Right renal pelvis (tissue), 4 donors: ENCODE measurements at regions not wholly inside any gene's neighbourhood (a gene's known extent, or its start where the extent isn't known, plus 50 kb on each side); places are given as distances from the start of the nearest gene placed in this dataset.
A peak's percentile ranks its signal among the peaks of the same experiment; 100 is the strongest.
"Not testable (repeated sequence)": the region's sequence is repeated elsewhere in the genome, so short reads cannot be mapped to it uniquely, and the experiment has no call there.

ENCODE experiments used
- DNase-seq, 4 donors: peaks; one replicate each; pipeline ENCODE4 v3.0.0-alpha.2; 2013; ENCODE audit warnings: low read depth in 4 of 4, low spot score in 3 of 4, missing footprints in 1 of 4

DNA sequence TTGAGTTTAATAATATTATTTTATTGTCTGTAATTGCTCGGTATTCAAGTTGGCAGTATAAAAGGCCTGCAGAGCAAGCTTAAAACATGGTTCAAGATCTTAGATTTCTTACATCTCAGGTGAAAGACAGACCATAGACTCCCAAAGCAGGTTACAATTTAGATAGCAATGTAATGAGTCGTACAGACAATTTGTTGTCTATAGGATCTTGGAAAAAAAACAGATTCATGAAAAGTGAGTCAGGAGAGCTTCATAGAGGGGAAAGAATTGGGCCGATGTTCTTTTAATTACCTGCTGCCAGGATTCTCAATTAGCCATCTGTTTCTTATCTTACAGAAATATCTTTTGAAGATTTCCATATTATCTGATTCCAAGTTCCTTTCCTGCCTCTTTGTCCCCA lies 111.5 kb upstream of the IKBKE start:
- DNase-seq: not testable (repeated sequence)

DNA sequence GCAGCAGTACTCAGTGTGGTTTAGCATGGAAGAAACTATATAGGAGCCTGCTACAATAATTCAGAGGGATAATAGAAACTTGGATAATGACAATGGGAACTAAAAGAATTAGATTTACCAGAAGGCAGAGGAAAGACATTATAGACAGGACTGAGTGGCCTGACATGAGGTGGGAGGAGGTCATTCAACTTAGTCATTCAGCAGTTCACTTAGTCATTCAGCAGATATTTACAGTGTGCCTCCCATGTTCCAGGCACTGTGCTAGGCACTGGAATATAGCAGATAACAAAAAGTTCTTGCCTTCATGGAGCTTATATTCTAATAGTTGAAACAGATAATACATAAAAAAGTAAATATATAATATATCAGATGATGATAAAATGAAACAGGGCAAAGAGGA lies 110.9 kb upstream of the IKBKE start:
- not testable (repeated sequence) for DNase-seq

DNA sequence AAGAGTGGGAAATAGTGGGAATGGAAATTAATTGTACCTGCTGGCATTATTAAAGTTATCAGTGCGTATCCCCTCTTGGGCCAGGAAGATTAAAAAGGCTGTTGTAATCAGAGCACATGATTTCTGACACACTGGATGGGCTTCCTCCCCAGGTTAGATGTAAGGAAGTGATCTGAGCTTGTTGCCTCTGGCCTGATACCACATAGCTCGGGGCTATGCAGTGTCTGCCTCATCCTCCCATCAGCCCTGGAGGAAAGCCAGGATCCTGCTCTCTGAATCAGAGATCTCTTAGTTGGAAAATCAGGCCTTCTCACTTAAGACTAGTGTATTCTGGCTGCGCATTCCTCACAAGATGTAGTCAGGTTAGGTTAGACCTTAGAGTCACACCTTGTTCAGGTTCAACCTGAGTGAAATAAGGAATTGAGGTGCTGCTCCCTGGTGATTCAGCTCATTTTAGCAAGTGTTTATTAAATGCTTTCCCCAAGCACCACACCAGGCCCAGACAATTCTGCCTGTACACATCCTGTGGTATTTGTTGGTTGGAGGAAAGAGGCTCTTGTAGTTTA lies 108.2 kb upstream of the IKBKE start:
- not testable (repeated sequence) for DNase-seq

DNA sequence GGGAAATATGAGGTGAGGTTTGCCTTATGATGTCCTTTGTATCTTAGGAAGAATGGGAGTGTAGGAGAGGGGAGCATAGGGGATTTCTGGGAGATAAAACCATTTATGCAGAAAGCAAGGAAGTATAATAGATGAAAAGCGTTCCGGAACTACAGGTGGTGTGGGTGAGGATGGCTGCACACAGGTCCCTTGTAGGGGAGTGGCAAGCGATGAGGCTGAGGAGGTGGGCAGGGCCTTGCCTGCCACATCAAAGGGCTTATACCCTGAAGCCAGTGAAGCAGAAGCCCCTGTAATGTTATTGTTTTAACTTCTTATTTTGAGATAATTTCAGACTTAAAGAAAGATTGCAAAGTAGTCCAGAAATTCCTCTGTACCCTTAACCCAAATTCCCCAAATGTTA lies 107.3 kb upstream of the IKBKE start:
- DNase-seq: not testable (repeated sequence)

DNA sequence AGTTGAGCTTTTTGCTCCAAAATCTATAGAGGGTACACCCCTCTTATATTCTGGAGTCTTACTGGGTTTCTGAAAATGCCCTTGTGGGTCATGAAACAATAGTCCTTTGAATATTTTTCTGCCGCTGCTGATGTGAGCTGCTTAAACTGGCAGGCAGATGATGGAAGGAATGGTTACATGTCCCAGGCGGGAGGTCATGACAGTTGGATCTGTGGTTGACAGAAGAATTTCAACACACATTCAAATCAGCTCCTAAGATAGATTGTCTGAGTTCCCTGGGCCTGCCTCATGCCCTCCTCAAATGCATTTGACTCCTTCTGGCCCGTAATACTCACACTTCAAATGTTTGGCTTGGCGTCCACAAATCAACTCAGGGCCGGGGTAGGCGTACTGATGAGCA lies 105.0 kb upstream of the IKBKE start:
- DNase-seq: not testable (repeated sequence)

DNA sequence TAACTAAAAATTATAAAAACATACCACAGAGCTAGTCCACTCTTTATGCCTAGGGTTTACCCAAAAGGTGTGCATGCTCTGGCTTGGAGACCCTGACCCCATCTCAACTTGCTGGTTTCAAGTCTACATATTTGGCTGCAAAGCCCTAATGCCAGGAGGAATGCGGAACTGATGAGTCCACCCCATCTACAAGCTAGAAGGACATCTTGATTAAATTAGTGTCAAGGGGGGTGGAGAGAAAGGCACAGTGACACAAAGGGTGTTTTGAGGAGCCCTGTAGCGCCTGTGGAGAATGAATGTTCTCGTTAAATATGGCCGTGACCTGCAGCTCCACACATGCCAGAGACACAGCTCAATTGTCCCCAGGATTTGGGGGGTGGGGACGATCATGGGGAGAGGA lies 104.1 kb upstream of the IKBKE start:
- DNase-seq: not testable (repeated sequence)

DNA sequence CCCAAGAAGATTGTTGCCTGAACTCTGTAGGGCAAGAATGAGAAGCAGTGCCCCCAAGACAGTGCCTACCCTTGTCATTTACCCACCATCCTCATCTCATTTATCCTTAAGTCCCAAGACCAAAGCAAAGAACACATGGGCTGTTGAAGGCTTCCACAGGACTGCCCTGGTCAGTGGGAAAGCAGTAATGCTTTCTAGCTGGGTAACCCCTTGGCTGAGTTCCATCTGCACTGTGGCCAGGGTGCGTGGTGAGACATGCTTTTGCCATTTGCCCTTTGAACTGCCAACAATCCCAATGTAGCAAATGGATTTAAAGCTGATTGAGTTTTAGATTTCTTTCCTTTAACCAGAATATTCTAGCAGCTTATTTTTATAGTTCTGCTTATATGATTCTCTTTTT lies 103.5 kb upstream of the IKBKE start:
- DNase-seq: not testable (repeated sequence)

DNA sequence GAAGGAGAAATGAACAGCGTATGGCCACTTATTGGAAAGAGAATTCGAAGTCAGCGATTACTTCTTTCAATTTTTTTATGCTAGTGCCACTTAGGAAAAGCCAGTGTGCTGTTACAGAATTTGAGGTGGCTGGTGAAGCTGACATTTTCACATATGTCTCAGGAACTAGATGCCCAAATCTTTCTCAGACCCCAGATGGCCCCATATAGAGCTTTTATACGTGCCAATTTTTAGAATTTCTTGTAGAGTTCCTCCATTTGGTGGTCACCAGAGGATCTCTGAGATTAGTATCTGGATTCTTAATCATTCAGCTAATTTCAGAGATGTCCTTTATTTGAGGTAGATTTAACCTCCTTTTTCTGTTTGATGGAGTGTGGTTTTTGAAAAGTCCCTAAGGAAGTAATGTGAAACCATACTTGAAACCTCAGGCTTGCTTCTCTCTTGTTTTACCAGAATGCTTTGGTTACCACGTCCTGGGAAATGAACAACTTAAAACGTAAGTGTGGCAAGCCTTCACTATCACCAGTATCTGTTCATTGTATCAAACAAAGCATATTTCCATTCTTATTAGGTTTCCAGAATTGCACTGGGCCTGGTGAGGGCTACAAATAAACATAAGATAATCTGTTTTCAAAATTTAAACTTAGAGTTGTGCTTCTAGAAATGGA lies 102.2 kb upstream of the IKBKE start:
- DNase-seq: not testable (repeated sequence)

DNA sequence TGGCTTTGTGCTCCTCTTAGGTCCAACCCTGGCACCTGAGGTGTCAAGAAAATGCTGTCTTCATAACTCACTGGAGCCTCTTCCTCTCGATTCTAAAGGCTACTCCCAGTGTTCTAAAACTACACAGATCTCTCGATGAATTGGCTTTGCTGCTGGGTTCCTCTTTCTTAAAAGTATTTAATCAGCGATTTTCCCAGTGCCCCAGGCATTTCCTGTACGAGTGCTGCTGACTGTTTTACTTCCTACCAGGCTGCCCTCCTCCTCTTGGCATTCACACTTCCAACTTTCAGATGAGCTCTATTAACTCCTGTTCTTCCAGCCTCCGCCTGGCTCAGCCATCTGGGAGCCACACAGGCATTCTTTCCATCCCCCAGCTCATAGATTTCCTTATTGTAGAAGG lies 95.6 kb upstream of the IKBKE start:
- DNase-seq: not testable (repeated sequence)

DNA sequence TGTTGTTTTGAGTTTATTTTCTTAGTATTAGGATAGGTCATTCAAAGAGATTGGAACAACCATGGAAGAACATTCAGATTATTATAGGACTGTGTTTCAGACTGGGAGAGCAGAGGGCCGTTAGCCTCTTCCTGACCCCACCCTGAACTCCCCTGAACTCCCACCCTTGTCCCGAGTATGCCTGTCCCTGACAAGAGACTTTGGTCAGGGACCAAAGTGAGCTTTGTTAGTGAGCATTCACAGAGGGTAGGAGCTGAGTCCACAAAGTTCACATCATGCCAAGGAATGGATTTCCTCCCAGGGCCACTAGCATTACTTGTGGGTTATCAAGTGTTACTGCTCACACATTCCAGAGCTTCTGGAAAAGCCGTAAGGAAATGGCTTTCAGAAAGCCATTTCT lies 94.7 kb upstream of the IKBKE start:
- DNase-seq: not testable (repeated sequence)

DNA sequence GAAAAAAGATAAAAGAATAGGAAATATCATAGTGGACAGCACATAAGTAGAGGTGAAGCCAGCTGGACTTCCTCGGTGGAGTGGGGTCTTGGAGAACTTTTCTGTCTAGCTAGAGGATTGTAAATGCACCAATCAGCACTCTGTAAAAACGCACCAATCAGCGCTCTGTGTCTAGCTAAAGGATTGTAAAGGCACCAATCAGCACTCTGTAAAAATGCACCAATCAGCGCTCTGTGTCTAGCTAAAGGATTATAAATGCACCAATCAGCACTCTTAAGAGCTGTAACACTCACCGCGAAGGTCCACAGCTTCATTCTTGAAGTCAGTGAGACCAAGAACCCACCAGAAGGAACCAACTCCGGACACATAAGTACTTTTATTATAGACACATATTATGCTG lies 91.8 kb upstream of the IKBKE start:
- not testable (repeated sequence) for DNase-seq

DNA sequence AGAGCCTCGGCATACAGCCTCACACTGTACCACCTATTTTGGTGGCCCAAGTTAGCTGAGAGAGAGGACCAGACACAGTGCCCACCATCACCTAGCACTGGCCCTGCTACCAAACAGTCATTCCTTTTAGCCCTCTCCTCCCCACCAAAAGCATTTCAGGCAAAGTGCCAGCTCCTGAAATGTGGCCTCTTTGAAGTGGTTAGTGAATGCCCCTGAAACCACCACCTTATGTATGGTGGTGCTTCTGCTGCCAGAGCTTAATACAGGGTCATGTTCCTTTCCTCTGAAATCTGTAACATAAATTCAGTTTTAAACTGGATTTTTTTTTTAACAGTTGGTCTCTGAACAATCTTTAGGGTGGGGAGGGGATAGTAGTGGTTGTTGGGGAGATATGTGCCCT lies 91.0 kb upstream of the IKBKE start:
- not testable (repeated sequence) for DNase-seq

DNA sequence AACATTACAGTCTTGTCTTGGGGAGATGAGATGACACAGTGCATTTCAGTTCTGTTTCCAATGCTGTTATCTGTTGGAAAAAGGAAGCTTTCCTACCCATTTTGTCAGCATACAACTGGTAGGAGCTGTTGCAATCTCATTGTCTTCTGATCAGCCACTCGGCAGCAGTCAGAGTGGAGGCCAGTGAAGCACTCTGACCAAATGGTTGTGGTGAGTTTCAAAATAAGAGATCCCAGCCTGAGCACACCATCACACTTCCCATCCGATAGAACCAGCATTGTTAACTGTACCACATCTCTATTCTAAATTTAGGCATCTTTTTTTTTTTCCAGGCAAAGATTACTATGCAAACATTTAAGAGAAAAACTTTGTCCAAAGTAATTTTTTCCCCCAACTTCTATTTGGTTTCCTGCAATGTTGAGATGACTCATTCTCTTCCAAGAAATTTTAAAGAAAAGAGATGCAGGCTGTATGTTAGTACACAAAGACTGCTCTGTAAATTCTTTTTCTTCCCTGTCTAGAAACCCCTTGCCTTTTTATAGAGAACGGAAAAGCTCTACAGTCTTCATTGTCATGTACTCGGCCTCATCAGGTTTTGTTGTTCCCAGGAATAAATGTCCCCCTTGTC lies 90.0 kb upstream of the IKBKE start:
- not testable (repeated sequence) for DNase-seq

DNA sequence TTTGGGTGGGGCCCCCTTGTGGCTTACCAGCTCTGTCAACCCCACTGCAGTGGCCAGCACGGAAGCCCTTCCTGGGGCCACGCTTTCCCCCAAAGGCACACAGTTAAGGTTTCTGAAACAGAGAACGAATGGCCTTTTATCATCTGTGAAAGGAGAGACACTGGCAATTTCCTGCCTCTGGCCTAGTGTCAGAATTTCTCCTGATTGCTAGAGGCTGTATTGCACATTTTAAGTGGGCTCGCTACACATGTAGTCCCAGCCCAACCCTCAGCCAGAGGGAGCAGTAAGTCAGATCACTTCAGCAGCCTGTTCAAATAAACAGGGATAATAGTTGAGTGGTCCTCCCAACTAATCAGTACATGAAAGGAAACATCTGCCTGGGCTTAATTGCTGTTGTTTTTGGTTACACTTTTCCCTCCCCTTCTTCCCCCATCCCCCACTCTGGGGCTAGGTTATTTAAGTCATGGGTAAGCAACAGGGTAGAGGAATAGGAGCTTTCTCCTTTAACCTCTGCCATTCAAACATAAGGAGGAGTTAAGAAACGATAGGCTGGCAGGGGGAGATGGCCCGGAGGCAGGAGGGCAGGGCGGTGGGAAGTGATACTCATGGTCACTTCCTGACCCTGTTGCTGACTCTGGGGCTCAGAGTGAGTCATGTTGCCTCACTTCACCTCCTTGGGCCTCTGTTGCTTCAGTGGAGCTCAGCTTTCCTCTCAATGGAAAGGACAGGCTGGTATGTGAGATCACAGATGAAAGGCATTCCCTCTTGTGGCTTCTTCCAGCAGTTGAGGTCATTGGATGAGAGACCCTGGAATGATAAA lies 89.3 kb upstream of the IKBKE start:
- peak; percentile 7 to 53 (median 28) for DNase-seq

DNA sequence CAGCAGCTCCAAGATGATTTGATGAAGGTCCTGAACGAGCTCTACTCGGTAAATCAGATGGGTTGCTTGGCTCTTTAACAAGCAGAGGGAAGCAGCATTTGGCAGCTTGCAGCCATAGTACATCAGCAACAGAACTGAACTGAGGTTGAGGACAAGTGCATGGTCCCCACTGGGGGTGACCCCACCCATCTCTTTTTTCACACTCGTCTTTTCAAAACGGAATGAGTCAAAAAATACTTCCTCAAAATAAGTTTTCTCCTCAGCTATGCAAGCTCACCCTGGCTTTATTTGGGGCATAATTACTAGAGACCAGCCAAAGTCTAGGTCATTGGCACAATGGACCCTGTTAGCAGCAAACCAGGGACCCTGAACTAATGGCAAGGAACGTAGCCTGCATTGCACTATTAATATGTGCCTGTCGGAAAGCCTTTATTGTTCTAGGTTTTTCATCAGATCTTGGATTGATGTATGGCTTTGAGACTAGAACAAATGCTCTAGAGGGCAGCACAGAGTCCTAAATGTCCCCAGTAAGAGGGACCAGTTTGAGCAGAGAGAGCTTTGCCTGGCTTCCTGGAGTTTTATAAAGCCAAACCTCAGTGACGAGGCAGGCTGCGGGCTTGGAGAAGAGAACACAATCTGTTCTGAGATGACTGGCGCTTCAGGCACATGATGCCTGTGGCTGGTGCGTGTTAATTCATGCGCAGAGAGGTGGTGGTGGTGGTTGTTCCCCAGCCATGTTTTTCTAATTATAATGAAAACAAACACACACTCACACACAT lies 86.1 kb upstream of the IKBKE start:
- DNase-seq: not testable (repeated sequence)

DNA sequence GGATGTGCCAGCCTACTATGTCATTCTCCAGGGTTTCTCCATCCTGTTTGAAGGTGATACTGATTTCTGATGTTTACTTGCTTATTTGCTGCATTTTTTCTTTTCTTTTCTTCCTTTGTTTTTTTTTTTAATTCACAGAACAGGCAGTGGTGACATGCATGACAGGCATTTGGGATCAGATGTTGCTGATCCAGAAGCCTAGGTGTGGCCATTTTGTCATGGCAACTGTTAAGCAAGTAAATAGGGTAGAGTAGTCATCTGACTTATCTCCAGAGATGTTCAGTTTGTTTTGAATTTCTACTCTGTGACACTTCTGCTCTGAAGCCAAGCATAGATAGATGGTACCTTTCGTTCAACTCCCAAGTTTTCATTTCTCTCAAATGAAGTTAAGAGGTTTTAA lies 85.4 kb upstream of the IKBKE start:
- DNase-seq: not testable (repeated sequence)

DNA sequence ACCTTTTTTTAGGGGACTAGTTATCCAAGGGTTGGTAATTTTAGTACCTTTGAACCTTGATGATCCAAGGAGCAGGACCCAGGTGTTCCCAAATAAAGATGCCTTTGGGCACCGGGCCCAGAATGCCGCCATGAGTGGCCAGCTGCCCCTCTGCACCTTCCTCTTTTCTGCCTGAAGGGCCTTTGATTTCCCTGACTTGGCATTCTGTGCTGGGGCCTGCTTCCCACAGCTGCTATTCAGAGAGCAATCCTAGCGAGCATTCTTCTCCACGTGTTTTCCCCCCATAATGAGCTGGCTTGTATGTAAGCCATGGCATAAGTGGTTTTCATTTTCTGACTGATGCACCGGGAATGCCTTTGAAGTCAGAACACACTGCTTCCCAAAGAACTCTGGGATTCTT lies 82.6 kb upstream of the IKBKE start:
- DNase-seq: not testable (repeated sequence)

DNA sequence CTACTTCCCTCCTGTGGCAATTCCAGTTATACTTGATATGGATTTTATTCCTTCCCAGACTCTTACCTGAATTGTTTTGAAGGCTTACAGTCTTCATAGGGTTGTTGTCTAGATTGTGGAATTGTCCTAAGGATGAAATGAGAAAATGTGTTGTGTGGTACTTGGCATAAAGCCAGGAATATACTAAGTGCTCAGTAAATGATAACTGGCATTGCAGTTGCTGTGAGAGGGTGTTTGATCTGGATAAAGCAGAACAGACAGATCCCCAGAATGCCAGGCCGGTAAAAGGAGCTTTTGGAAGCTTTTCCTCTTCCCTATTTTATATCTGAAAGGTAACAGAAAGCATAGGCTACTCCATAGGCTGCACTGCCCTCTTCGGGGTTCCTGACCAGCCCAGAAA lies 78.4 kb upstream of the IKBKE start:
- not testable (repeated sequence) for DNase-seq

DNA sequence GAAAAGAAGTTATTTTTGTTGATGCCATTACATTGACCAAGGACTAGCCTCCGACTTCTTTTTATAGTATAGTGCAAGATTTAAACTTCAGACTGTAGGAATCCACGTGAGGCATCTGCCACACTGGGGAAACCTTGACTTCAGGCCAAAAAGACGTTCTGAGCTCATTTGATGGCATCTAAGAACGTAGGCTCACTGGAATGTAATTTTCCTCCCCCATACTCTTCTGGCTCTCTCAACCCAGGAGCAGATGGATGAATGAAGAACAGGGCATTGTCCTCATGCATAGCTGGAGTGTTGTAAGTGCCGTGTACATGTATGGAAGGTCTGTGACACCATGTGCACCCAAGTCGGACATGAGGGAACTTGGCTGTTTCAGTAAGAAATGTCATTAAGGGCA lies 72.8 kb upstream of the IKBKE start:
- DNase-seq: not testable (repeated sequence)

DNA sequence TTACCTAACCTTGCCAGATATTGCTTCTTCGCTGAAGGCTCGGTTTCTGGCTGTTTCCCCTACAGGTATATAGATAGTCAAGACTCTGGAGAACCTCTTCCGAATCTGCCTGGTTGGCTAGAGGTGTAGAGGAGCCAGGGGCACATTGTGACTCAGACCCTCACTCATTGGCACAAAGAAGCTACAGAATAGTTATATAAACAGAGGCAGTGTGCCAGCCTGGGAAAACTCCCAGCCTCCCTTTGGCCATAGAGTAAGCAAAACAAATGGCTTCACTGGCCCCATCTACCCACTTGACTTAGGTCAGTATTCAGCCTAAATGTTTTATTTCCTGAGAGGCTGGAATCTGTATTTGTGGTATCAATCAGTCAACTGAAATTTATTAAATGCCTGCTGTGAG lies 72.0 kb upstream of the IKBKE start:
- not testable (repeated sequence) for DNase-seq
